GM21360 (cell line): ENCODE measurements at regions not wholly inside any gene's neighbourhood (a gene's known extent, or its start where the extent isn't known, plus 50 kb on each side); places are given as distances from the start of the nearest gene placed in this dataset.
"Not testable (repeated sequence)": the region's sequence is repeated elsewhere in the genome, so short reads cannot be mapped to it uniquely, and the experiment has no call there.

ENCODE experiments used
- ATAC-seq: cut with Tn5 transposase; IDR thresholded peaks from one replicate; pipeline ENCODE4 v1.9.1; 2021; ENCODE audit warnings: mild to moderate bottlenecking, moderate library complexity; ENCODE audit not compliant: unreplicated experiment

DNA sequence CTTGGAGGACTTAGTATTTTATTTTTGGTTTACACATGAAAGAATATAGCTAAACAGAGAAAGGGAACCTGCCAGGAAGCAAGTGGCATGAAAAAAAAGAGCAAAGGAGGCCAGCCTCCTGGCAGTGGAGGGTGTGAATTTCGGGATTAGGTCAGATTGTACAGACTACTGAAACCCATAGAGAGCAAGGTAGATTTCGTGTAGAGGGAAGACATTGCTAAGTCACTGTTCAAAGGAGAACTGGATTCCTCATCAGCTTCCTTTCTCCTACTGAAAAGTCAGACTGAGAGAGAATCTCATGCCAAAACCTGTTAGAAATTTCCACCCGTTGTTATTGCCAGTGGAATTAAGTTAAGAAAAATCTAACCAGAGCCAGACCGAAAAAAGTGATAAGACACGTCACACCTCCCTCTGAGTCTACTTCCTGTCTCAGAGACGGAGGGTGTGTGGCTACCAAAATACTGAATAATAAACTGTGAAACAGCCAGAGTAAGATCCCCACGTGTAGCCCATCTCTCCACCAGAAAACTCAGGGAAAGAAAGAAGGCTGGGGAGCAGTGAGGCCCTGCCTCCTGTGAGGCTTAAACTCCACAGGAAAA lies 118.8 kb downstream of the SKIDA1 start:
- ATAC-seq, result no peak

DNA sequence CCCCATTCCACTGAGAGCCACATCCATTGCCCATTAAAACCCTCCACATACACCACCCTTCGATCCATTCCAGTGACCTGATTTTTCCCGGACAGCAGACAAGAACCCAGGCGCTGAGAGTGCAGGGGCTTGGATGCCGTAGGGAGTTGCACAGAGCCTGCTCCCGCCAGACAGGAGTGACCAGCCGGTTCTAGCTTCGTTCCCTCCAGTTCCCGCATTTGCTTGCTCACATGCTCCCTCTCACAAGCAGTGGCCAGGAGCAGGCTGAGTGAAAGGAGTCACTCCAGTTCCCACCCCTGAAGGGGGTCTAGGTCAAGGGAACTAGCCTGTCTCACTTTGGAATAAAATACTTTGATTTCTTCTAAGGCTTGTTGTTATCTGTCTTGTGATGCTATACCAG lies 119.5 kb downstream of the SKIDA1 start:
- ATAC-seq, result no peak

DNA sequence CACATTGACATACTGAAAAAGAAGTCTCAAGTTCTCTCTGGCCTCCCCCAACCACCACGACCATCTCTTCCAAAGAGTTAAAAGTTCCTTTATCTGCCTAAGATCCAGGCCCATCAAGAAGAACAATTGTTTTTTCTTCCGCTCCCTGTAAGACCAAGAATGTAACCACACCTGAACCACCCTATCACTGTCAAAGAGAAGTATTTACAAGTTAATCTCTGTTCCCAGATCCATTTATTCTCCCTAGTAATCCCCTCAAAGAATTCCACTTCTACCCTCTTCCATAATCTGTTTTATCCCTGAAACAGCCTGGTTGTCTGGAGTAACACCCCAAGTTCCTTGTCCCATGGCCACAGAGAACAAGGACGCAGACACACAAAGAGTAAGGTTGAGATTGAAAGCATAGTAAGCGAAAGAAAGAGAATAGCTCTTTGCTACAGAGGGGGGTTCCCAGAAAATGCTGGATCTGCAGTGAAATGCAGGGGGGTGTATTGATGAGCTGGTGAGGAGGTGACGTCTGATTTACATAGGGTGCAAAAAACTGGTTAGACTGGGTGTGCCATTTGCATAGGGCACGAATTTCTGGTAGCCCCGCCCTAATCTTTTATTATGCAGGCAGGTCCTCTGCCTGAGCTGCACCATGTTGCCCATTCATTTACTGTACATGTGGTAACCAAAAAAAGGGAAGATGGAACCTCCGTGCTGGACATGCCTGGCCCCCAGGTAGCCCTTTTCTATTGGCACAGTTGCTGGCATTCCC lies 122.0 kb downstream of the SKIDA1 start:
- no peak for ATAC-seq

- ATAC-seq, result no peak
Observed at GRCh38 chr10:21402606-21403083, 122.8 kb downstream of the SKIDA1 start.

- no peak for ATAC-seq
Observed at GRCh38 chr10:21401196-21401595, 124.3 kb downstream of the SKIDA1 start.

GRCh38 chr10:21399392-21400035 lies 126.0 kb downstream of the SKIDA1 start:
- no peak for ATAC-seq

GRCh38 chr10:21398563-21399231 lies 126.8 kb downstream of the SKIDA1 start:
- ATAC-seq, result no peak

DNA sequence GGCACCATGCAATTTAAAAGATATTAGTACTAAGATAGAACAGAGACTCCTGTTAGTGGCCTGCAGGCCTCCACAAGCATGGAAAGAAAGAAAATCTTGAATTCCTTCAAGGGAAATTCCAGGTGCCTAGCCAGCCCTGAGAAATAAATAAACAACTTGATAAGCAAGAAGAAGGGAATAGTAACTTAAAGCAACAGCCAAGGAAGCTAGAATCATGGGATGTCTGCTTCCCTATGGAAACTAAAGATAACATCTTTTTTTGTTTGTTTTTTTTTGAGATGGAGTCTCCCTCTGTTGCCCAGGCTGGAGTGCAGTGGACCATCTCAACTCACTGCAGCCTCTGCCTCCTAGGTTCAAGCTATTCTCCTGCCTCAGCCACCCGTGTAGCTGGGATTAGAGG lies 128.6 kb downstream of the SKIDA1 start:
- no peak for ATAC-seq

DNA sequence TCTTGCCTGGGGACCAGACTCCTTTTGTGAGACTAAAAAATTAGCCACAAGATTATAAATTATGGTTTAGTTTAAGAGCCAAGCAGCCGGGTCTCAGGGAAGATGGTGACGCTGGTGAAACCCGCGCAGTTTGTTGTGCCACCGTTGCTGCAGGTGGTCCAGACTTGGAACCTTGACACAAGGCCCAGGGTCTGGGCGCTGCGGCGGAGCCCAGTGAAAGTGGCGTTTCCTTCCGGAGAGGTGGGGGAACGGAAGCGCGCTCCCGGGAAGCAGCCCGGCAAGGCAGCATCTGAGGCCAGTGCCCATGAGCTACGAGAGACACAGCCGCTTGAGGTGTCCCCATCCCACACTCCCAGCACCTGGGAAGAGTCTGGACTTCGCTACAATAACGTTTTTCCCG lies 131.6 kb downstream of the SKIDA1 start:
- no peak for ATAC-seq

- ATAC-seq, result no peak
Observed at GRCh38 chr10:21388589-21388988, 136.9 kb downstream of the SKIDA1 start.

- ATAC-seq, result no peak
Observed at GRCh38 chr10:21387868-21388267, 137.6 kb downstream of the SKIDA1 start.

GRCh38 chr10:21385996-21386585 lies 139.4 kb downstream of the SKIDA1 start:
- ATAC-seq, result no peak

DNA sequence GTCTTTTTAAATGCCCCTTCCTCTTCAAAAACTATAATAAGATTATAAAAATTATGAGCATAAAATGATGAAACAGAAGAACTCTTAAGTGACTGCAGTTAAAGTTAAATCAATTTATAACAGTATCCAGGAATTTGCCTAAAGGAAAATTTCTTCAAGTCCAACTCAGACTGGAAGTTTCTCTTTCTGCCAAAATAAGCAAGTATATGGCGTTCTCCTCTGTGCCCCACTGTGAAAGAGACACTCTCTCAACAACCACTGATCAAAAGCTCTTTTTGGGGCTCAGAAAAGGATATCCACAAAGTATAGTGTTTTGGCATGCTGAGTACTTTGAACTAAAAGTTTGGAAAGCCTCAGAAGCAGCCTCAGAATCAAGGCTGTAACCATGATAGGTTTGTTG lies 139.9 kb downstream of the SKIDA1 start:
- ATAC-seq, result no peak

GRCh38 chr10:21379143-21379542 lies 146.3 kb downstream of the SKIDA1 start:
- no peak for ATAC-seq

DNA sequence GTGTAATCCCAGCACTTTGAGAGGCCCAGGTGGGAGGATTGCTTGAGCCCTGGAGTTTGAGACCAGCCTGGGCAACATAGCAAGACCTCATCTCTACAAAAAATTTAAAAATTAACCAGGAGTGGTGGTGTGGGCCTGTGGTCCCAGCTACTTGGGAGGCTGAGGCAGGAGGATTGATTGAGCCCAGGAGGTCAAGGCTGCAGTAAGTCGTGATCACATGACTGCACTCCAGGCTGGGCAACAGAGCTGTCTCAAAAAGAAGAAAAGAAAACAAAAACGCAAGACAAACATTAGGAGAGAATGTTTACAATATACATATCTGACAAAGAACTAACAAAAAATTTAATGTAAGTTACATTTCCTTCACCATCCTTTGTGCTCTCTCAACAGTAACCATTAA lies 150.2 kb downstream of the SKIDA1 start:
- ATAC-seq, result not testable (repeated sequence)

- not testable (repeated sequence) for ATAC-seq
Observed at GRCh38 chr10:21373881-21374280, 151.6 kb downstream of the SKIDA1 start.

DNA sequence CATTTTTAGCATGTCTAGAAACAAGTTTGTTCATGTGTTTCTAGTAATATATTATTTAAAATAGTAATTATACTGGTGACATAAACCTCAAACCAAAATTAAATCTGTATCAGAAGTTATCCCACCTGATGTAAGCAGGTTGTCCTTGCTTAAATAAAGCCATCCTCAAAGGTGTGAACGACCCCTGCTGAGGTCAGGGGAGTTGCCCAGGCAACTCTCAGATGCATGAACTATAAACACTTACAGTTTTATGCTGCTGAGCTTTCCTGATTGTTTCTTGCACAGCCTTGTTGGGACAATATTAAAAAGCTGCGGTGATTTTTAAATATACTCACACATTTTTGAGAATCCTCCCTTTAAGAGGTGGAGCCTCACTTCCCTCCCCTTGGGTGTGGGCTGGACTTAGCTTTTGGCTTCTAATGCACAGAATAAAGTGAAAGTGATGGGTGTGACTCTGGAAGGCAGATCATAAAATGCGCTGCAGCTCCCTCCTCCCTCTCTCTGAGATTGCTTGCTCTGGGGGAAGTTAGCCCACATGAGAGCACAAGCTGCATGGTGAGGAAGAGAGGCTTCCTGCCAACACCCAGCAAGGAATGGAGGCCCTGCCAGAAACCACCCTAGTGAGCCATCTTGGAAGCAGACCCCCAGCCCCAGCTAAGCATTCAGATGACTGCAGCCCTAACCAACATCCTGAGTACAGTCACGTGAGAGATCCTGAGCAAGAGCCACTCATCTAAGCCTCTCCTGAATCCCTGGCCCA lies 152.7 kb downstream of the SKIDA1 start:
- ATAC-seq, result peak; percentile 80

DNA sequence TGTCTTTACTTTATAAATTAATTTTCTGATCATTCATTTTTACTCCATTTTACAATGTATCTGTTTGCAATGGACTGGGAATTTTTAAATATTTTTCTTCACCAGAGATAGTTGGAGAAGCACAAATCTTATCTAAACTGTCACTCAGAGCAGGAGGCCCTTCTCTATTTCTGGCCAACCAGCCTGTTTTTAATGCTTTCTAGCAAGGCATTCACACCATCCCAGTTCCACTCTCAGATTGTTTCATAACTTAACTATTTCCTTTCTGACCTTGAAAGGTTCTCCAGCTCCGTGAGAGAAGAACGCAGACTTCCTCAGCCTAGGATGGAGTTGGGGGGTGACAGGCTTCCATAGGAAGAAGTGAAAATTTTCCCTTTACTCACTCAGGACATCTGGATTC lies 155.8 kb downstream of the SKIDA1 start:
- no peak for ATAC-seq

GRCh38 chr10:21368728-21369425 lies 156.6 kb downstream of the SKIDA1 start:
- no peak for ATAC-seq
